Stimulated activated CD8-positive, alpha-beta memory T cell treated with anti-CD3 and anti-CD28 coated beads, Interleukin-7, amount 100 ng/mL, for 4 hours (primary cell): ENCODE measurements at regions not wholly inside any gene's neighbourhood (a gene's known extent, or its start where the extent isn't known, plus 50 kb on each side); places are given as distances from the start of the nearest gene placed in this dataset.
"Not testable (repeated sequence)": the region's sequence is repeated elsewhere in the genome, so short reads cannot be mapped to it uniquely, and the experiment has no call there.

Source experiments
- DNase-seq, 2 donors: peaks; one replicate each; pipeline ENCODE4 v3.0.0-alpha.2; 2020; ENCODE audit warnings: low read depth in 2 of 2

- DNase-seq: no peak
Observed at GRCh38 chr4:138507522-138507921, 265.4 kb upstream of the SLC7A11 start.

GRCh38 chr4:138501614-138502013 is 259.5 kb upstream of the SLC7A11 start:
- DNase-seq: no peak

- no peak for DNase-seq
Observed at GRCh38 chr4:138500869-138501268, 258.7 kb upstream of the SLC7A11 start.

GRCh38 chr4:138499627-138500026 is 257.5 kb upstream of the SLC7A11 start:
- DNase-seq: no peak

GRCh38 chr4:138494931-138495330 is 252.8 kb upstream of the SLC7A11 start:
- DNase-seq: no peak

GRCh38 chr4:138494116-138494515 is 252.0 kb upstream of the SLC7A11 start:
- no peak for DNase-seq

- no peak for DNase-seq
Observed at GRCh38 chr4:138492176-138492575, 250.0 kb upstream of the SLC7A11 start.

- no peak for DNase-seq
Observed at GRCh38 chr4:138488533-138488932, 246.4 kb upstream of the SLC7A11 start.

- DNase-seq: no peak
Observed at GRCh38 chr4:138487670-138488069, 245.5 kb upstream of the SLC7A11 start.

- DNase-seq: no peak
Observed at GRCh38 chr4:138487230-138487629, 245.1 kb upstream of the SLC7A11 start.

- no peak for DNase-seq
Observed at GRCh38 chr4:138485498-138485897, 243.3 kb upstream of the SLC7A11 start.

GRCh38 chr4:138475116-138475515 is 233.0 kb upstream of the SLC7A11 start:
- DNase-seq: no peak

- DNase-seq: no peak
Observed at GRCh38 chr4:138473339-138473738, 231.2 kb upstream of the SLC7A11 start.

- no peak for DNase-seq
Observed at GRCh38 chr4:138460477-138461414, 218.6 kb upstream of the SLC7A11 start.

GRCh38 chr4:138458751-138459150 is 216.6 kb upstream of the SLC7A11 start:
- DNase-seq: no peak

- DNase-seq: not testable (repeated sequence)
Observed at GRCh38 chr4:138456349-138456748, 214.2 kb upstream of the SLC7A11 start.

- DNase-seq: no peak
Observed at GRCh38 chr4:138455097-138455496, 212.9 kb upstream of the SLC7A11 start.

GRCh38 chr4:138452826-138453225 is 210.7 kb upstream of the SLC7A11 start:
- DNase-seq: no peak

- DNase-seq: no peak
Observed at GRCh38 chr4:138451276-138451663, 209.1 kb upstream of the SLC7A11 start.

GRCh38 chr4:138450546-138451275 is 208.6 kb upstream of the SLC7A11 start:
- no peak for DNase-seq

GRCh38 chr4:138449938-138450337 is 207.8 kb upstream of the SLC7A11 start:
- DNase-seq: no peak

GRCh38 chr4:138448169-138448568 is 206.0 kb upstream of the SLC7A11 start:
- DNase-seq: no peak

GRCh38 chr4:138446456-138446855 is 204.3 kb upstream of the SLC7A11 start:
- DNase-seq: no peak
